Fibroblast of peridontal ligament (primary cell): ENCODE measurements at regions not wholly inside any gene's neighbourhood (a gene's known extent, or its start where the extent isn't known, plus 50 kb on each side); places are given as distances from the start of the nearest gene placed in this dataset.

ENCODE experiments used
- DNase-seq: peaks from one replicate; pipeline ENCODE4 v3.0.0-alpha.2; 2010; ENCODE audit errors: extremely low read depth

DNA sequence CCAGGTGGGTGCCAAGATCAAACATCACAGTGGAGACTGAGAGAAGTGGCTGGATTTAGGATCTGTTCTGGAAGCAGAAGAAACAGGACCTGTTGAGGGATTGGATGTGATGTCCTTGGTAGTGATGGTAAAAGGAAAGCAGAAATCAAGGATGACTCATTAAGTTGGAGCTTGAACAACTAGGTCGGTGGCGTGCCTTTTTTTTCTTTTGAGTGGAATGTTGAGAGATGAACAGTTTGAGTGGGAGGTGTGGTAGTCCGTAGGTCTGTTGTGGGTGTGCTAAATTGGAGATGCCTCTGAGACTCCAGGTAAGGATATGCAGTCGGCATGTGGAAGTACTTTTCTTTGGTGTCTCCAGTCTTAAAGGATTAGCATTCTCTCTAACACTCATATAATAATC is 92.1 kb upstream of the IL12B start:
- peak; percentile 18 for DNase-seq

DNA sequence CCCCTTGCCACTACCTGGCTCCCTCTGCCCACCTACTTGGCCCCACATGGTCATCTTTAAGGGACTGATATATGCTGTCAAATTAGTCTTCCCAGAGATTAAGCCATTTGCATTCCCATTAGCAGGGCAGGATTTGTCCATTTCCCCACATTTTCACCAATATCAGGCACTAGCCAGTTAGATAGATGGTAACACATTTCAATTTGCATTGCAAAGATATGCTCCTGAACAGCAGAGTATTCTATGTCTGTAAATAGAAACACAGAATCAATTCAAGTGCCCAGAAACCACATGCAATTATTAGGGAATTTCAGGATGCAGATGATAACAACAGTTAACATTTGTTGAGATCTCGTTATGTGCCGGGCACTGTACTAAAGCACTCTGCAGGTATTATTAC is 92.6 kb upstream of the IL12B start:
- DNase-seq, result no peak

DNA sequence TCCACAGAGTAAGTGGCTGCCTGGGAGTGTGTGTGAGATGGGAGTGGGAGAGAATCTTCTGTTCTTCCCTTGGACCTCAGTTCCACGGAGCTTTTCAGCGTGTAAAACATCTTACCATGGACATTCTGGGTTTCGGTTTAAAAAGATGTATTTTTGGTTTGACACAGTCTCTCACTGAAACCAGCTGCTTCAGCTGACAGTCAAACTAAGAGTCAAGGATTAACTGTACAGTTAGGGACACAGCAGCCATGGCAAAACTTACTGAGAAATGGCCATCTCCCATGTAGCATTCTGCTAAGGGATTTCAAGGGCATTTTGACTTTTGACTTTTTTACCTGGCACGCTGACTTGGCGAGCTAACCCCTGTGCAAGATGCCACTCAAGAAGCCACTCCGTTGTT is 93.8 kb upstream of the IL12B start:
- DNase-seq, result no peak

DNA sequence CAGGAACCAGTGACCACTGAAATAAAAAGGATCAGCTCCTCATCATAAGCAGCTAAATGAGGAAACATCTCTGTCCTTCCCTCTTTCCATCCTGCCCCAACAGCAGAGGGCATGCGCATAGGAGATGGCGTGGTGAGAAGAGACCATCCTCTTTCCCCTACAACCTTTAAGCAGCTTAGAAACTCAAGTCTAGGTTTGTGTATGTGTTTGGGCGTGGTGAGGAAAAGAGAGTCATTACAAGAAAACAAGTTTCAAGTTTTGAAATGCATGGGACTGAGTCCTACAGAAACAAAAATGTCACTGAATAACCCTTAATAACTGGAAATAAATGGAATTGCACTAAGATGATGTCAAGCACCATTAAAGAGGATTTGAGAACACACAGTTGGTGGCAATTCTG is 96.4 kb upstream of the IL12B start:
- DNase-seq, result no peak

DNA sequence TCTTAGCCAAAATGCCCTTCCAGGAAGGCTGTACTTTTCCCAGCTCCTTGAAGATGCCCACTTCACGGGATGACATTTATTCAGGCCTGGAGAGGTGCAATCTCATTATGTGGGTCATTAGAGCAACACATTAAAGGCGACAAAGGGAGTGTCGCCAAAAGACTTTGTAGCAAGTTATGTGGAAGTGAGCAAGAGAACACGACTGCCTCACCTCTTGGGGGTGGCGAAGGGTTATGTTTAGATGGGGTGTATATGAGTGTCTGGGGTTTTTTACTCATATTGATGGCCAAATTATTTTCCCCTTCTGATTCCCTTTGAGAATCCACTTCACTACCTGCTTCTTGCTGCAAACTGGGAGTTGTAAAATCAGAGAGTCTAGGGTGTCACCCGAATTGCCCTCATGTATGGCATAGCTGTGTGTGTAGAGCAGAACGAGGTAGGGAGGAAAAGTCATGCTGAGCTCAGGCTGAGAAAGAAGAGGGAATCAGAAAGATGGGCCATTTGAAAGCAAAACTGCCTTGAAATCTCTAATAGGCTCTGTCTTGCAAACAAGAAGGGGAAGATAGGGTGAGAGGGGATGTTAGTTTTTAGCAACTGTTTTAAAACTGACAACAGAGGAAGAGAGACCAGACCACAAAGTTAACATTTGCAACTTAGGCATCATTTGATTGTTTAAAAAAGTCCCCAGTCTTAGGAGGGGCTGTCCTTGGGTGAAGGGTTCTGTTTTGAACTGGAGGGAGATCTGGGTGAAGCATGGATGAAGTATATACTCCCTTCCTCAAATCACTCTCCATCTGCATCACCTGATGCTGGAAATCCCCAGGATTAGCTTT is 97.1 kb upstream of the IL12B start:
- no peak for DNase-seq

DNA sequence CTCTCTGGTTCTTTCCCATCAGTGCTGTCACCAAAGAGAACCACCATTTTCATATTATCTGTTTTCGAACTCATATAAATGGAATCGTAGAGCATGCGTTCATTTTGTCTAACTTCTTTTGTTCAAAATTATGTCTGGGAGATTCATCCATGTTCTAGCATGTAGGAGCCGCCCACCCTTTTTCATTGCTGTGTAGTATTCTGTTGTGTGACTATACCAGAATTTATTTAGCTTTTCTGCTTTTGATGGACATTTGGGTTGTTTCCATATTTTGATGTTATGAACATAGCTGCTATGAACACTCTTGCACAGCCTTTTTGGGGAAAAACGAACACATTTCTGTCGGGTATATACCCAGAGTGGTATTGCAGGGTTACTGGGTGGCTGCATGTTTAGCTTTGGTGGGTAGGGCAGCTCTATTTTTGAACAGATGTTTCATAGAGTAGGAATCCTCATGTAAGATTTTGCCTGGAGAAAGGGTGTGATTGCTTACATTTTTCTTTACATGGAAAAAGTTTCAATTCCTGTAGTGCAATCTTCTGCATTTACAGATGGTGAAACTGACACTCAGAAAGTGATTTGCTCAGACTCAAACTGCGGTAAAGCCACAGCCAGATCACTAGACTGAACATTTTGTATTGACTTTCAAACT is 100.2 kb upstream of the IL12B start:
- peak; percentile 67 for DNase-seq

DNA sequence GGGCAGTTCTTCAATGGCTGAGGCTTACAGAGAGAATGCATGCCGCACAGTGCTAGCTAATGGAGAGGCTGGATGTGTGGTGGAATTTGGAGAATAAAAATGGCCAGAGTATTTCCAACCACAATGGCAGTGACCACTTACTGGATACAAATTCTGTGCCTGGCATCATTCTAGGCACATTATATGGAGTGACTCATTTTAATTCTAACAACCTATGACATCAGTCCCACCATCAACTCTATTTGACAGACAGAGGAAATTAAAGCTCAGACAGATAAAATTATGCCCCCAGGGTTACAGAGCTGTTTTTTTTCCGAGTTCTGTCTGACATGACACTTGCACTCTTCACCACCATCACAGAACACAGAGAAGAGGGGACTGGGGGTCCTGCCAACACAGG is 105.6 kb upstream of the IL12B start:
- no peak for DNase-seq

DNA sequence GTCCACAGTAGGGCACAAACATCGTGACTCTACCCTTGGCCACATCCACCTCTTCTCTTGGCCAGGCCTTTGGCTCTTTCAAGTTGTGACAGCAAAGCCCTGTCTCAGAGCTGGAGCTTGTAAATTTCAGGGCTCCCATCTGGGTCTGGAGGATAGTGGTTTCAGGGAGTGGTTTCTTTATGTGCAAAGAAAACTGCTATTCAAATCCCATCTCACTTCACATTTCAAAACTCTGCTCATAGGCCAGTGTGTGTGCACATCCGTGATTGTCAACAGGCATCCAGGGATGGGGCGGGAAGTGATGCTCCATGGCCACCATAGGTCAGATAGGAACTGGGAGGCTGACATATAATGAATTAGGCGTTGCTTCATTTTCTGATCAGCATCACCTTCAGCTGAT is 107.8 kb upstream of the IL12B start:
- no peak for DNase-seq

DNA sequence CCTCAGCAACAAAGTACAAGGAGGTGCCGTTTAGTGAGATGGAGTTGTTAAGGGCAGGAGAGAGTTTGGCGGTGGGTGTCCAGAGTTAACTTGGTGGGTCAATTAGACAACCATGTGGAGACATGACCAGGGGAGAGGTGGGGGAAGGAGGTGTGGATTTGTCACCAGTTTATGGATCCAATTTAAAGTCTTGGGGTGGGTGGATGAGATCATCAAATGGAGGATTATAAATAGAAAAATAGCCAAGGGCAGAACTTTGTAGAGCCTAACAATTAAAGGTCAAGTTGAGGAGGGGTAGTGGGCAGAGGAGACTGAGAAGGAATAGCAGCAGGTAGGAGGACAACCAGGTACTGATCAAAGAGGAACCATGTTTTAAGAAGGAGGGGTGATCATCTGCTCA is 108.7 kb upstream of the IL12B start:
- DNase-seq, result no peak

DNA sequence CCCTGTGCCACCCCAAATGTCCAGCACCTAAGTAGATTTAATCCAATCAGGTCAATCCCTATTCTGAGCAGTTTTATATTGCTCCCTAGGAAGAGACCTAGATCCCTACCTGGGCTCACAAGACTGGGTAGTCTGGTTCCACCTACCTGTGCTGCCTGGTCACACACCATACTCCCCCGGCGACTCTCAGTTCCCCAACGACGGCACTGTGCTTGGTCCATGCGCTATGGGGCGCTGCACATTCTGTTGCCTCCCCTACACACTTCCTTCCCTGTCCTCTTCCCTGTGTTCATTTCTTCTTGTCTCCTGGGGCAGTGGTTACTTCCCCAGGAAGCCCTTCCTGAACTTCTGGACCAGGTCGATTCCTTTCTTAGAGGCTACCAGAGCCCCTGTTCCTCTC is 109.9 kb upstream of the IL12B start:
- no peak for DNase-seq

DNA sequence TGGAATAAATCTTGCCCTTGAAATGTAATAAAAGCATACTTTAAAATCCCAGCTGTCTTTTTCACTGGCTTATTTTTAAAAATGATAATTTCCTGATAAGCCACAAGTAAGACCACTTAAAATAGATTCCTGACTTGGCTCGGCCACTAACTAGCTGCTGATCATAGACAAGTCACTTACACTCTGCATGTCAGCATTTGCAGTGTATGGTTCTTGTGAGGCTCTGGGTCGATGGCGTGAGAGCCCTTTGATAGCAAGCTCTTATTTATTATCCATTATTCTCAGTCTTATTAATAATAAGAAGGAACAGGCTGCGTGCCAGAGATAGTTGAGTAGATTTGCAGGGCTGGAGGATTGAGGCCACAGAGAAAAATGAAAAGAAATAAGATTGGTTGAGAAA is 110.7 kb upstream of the IL12B start:
- no peak for DNase-seq

DNA sequence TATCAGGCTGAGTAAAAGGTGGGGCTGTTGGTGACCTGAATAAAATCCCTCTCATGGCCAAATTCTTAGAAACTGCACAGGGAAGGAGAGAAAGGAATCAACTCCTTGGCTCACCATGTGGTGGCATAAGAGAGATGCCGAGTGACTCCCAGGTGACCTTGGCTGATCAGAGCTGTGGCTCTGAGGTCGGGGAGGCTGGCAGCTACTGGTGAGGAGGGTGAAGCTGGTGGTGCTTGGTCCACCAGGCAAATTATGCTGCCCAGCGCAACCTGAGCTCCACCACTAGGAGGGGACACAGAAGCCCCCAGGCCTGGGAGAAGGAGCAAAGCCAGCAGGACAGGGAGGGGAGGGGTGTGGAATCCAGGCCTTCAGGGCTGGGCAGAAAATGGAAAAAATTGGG is 111.2 kb upstream of the IL12B start:
- DNase-seq, result no peak

DNA sequence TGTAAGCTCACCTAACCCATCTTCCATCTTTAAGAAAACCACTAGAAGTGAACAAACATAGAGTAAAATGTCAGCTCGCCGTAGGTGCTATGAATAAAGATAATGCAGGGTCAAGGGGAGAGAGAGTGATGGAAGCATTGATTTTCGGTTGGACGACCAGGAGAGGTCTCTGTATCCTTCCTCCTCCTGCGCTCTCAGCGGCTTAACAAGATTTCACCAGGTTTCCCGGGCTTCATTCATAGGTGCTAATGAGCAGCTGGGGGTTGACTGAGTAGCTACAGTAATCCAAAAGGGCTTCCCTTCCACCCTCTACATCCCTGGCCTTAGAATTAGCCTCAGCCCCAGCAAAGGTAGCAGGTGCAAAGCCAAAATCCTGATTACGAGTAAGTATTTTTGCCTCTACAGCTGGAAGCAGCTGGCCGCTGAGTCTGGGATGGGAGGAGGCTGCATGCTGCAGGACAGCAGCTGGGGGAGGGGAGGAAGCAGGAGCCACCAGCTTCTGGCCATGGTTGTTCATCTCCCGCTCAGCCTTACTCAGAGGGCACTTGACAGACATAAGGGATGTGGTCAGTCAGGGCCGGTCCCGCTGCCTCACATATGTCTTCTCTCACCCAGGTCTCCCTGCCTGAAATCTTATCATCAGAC is 112.0 kb upstream of the IL12B start:
- DNase-seq, result no peak

DNA sequence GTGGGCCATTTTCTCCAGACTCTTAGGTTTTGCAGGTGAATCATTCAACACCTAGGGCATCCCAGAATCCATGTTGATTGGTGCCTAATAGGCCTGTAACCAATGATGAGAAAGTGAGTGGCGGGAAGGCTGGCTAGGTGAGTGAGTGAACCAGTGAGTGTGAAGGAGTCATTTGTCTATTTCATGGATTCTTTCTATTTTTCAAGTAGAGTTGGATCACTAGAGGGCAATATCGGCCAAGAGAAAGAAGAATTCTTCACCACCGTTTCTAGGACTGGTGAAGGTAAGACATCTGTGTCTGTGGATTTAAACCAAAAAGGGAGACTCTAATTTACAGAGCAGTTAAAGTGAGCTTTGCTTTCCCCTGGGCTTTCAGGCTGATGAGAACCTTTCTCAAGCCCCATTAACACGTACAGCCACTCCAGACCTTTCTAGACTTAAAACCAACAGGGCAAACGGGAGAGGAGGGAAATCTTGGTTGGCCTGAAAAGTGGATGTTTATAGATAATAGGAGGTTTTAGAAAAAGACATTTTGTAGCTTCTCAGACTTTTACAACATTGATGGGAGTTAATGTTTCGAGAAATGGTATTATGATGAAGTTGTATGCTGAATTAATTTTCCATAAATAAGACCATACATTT is 114.3 kb upstream of the IL12B start:
- DNase-seq, result peak; percentile 85

DNA sequence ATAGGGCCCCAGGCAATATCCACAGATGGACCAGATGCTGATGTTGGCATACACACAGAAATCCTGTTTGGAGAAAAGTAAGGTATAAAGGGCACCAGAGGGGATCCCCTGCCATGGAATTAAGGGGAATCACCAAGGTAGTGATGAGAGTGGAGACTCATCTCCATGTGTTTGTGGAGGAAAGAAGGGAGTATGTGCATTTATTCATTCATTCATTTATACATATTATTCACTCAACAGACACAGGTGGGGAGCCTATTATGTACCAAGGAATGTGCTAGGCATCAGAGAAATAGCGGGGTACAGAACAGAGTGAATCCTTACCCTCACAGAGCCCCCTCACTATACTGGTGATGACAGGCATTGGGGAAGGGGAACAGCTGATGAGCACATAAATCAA is 116.8 kb upstream of the IL12B start:
- no peak for DNase-seq

DNA sequence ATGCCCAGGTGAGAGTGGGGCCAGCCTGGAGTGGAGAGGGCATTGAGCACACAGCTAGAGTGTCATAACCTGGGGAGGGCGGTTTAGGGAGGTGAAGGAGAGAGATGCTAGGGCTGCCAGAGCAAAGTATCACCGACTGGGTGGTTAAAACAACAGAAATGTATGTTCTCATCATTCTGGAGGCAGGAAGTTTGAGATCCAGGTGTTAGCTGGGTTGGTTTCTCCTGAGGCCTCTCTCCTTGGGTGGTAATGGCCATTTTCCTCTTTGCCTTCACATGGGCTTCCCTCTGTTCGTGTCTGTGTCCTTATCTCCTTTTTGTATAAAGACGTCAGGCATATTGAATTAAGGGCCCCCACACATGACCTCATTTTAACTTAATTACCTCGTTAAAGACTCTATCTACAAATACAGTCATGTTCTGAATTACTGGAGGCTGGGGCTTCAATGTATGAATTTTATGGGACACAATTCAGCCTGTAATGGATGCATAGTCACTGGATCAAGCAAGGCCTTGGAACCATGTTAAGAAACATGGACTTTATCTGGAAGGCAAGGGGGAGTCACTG is 118.6 kb upstream of the IL12B start:
- no peak for DNase-seq

DNA sequence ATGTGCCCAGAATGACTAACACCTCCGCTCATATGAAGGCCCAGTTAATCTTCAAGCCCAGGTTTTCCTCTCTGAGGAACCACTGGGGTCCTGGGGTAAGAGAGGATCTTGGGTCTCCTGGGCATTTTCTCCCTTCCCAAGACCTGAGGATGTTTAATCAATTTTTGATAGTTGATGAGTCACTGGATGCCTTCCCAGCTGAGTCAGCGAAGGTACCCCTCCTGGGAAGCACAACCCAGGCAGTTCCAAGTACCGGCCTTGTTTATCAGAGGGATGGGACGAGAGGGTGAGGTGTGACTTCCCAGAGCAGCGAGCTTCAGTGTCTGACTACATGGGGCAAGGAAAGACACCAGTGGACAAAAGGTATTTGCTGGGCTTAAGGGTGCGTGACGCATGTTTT is 119.6 kb upstream of the IL12B start:
- no peak for DNase-seq

DNA sequence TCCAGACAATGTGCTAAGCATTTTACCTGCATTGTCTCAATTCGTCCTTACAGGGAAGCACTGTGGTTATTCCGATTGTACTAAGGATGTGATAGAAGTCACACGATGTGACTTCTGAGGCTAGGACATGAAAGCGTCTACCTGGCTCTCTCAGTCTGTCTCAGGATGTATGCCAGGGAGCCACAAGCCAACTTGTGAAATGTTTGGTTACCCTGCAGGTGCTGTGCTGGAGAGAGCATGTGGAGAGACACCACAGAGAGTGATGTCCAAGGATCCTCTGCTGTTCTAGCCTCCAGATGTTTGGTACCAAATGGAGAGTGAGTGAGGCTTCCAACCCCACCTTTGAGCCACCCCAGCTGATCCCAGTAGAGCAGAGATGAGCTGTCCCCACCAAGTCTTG is 120.1 kb upstream of the IL12B start:
- no peak for DNase-seq

DNA sequence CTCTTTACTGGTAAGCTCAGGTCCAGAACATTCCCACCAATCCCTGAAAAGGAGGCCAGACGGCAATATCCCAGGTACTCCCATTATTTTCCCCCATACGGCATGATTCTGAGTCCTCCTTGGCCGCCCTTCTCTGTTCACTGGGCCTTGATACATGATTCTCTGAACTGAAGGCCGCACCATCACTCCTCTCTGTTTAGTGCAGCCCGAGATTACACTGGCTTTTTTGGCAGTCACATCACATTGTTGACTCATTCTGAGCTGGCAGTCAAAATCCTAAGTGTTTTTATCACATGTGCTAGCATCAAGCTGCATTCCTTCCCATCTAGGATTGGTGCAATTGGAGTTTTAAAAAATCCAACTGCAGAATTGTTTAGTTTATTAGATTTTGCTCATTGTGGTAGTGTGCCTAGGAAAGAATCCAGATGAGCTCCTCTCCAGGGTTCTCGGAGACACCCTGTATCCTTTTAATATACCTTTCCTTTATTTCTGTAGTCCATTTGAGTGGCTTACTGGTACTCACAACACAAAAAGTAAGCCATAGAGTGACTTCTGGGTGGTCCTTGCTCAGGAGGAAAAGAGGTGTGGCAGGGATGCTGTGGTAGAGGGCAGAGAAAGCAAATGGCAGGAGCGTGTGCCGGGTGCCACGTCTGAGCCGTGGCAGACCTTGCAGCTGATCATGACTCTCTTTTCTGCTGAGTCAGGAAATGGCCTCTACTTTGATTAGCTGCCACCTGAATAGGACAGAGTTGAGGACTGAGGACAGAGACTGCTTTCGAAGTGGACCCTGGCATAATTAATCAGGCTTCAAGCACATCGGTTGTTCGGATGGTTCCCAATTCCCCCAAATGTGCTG is 121.1 kb upstream of the IL12B start:
- peak; percentile 99 for DNase-seq

DNA sequence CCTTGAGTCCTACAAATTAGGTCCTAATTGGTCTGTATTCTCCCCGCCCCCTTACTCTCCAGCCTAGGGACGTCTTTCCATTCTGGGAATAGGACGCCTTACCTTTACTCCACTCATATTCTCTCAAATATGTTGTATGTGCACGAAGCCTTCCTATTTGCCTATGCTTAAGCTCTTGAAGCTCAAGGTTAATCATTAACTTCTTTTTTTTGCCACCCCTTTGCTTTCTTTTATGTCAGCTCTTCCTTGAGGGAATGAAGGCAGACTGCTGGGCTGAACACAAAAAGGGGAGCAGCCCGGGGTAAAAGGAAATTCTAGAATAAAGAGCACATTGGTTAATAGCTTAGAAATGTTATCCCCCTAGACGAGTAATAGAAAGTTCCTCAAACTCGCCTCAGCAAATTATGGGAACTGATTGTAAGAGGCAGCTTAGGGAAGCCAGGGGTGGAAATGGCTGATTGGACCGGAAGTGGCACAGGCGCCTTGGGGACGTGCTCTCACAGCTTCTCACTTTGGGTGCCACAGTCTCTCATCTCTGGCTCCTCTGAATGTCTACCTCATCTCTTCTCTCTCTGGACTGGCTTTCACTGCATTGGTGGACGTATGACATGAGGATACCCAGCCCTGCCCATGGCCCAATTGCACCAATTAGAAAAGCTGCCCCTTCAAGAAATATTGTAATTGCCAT is 122.3 kb upstream of the IL12B start:
- DNase-seq, result no peak

DNA sequence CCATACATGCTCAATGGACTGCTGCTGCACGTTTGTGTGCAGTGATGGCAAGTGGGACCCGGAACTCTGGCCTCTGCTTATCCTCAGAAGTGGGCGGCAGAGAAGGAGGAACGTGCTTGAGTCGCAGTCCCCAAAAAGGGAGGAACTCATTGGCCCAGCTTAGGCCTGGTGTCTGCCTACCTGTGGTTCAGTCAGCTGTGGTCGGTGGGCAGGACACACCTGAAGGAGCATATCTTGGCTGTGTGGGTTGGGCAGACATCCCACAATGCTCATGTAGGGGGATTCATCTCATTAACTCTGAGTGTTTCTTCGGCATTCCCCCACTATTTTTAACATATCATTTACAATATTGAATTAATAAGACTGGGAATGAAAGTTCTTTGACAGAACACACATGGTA is 122.9 kb upstream of the IL12B start:
- DNase-seq, result no peak
